Motor neuron (in vitro differentiated cells): ENCODE measurements at regions not wholly inside any gene's neighbourhood (a gene's known extent, or its start where the extent isn't known, plus 50 kb on each side); places are given as distances from the start of the nearest gene placed in this dataset.
A peak's percentile ranks its signal among the peaks of the same experiment; 100 is the strongest.

Experiments used
- ATAC-seq, 8 experiments: fragments of 200-7000 bp; cut with Tn5 transposase; replicated peaks in 6 of 8; 2 replicates each; pipeline ENCODE4 v1.8.0; 2021; ENCODE audit warnings: mild to moderate bottlenecking in 8 of 8, moderate library complexity in 8 of 8
- H3K27ac ChIP-seq, 2 donors: fragments of 250-450 bp; sonication (Bioruptor Pico); 2 replicates each; pipeline ENCODE4 v1.9.0; 2021; ENCODE audit warnings: antibody characterized with exemption in 2 of 2, mild to moderate bottlenecking in 2 of 2, moderate library complexity in 1 of 2
- H3K4me1 ChIP-seq, 2 donors: fragments of 250-450 bp; sonication (Bioruptor Pico); replicated peaks in 1 of 2; 2 replicates each; pipeline ENCODE4 v1.6.1; 2021; ENCODE audit warnings: antibody characterized with exemption in 2 of 2, mild to moderate bottlenecking in 2 of 2, moderate library complexity in 1 of 2
- H3K4me3 ChIP-seq, 5 donors: fragments of 250-450 bp; sonication (Bioruptor Pico); 2 replicates each; pipeline ENCODE4 v1.9.0; 2021; ENCODE audit warnings: antibody characterized with exemption in 5 of 5, mild to moderate bottlenecking in 5 of 5, moderate library complexity in 4 of 5
- WGBS, 10 experiments: fragments of 450-650 bp; shearing (Covaris generic); methylation state at CpG; one replicate each; pipeline ENCODE4 v1.0.0; 2022; 5-methylcytosine and 5-hydroxymethylcytosine counted together
- in situ Hi-C, 9 experiments: fragments of 400-800 bp; cut with MboI; loops; one replicate each; pipeline ENCODE4 v1.15.0; 2021; ENCODE audit warnings: low sequenced_read_pairs in 9 of 9, low pct_unique_long_range_greater_than_20kb in 2 of 9; ENCODE audit not compliant: unreplicated experiment in 9 of 9

GRCh38 chr9:87826331-87826730 lies 56.3 kb upstream of the SPATA31E1 start:
- H3K27ac ChIP-seq = no peak overlapping the region
- H3K4me1 ChIP-seq = no peaks in the 10 kb centered on the region
- H3K4me3 ChIP-seq = no peak overlapping the region
- in situ Hi-C loops = no loop called here
- ATAC-seq = peak in 1 of 8 experiments; percentile 46

DNA sequence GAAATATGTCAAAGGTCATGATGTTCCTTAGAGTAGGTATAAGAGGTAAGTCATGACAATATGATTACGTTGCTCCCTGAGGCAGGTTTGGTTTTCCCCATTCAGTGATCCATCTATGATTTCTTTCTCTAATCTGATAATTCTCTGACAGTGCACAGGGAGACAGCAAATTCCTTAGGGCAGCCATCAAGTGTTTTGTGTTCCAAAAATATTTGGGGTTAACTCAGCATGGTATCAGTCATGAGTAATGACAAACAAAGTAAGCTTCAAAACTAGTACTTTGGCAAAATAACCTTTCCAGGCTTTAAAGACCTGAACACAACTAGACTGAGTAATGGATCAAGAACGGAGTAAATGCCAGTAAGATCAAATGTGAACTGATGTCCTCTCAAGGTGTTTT lies 55.3 kb upstream of the SPATA31E1 start:
- 60 to 100% (median 81%) methylated on average over 1 to 2 of the region's 2 CpGs; no CpG with 5 or more reads in 2 of the 10 experiments for WGBS, 10 experiments
- H3K4me1 ChIP-seq = no peaks in the 10 kb centered on the region
- ATAC-seq = no peak
- no peak overlapping the region for H3K4me3 ChIP-seq
- no peak overlapping the region for H3K27ac ChIP-seq
- in situ Hi-C loops = no loop called here

DNA sequence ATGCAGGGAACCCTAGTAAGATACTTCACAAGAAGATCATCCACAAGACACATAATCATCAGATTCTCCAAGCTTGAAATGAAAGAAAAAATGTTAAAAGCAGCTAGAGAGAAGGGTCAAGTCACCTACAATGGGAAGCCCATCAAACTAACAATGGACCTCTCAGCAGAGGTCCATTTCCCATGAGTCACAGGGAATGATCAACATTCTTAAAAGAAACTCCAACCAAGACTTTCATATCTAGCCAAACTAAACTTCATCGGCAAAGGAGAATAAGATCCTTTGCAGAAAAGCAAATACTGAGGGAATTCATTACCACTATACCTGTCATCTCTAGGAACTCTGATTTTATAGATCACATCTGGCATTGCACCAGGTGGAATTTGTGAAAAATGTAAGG lies 52.9 kb upstream of the SPATA31E1 start:
- no peak overlapping the region for H3K27ac ChIP-seq
- H3K4me1 ChIP-seq = no peaks in the 10 kb centered on the region
- ATAC-seq = peak in 1 of 8 experiments; percentile 9
- no peak overlapping the region for H3K4me3 ChIP-seq
- in situ Hi-C loops = no loop called here
- 27 to 100% (median 100%) methylated on average over 1 of the region's 1 CpG; no CpG with 5 or more reads in 3 of the 10 experiments for WGBS, 10 experiments

DNA sequence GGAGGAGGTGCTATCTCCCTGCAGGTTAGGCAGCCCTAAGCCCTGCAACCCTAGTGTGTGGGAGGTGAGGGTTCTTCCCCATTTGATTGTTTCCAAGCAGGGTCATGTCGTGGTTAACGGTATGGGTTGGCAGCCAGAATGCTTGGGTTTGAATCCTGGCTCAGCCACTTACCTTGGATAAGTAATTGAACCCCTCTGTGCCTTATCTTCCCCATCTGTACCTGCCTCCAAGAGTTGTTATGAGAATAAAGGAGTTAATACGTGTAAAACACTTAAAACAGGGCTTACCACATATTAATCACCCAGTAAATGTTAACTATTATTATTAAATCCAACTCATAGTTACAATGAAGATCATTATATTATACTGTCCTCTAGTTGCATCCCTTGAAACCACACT lies 52.2 kb upstream of the SPATA31E1 start:
- Histone ChIP-seq H3K4me1 (no peaks in the 10 kb centered on the region), H3K27ac (no peak overlapping the region), H3K4me3 (no peak overlapping the region)
- in situ Hi-C loops = no loop called here
- WGBS, 10 experiments = 40 to 100% (median 64%) methylated on average over 1 to 3 of the region's 3 CpGs; no CpG with 5 or more reads in 3 of the 10 experiments
- no peak for ATAC-seq

- in situ Hi-C loops = no loop called here
- Histone ChIP-seq H3K4me1 (no peaks in the 10 kb centered on the region), H3K27ac (no peak overlapping the region), H3K4me3 (no peak overlapping the region)
- 40 to 100% (median 82%) methylated on average over 1 of the region's 1 CpG; no CpG with 5 or more reads in 4 of the 10 experiments for WGBS, 10 experiments
- no peak for ATAC-seq
Measured at GRCh38 chr9:87831159-87831558, 51.5 kb upstream of the SPATA31E1 start.
